Progenitor cell of endocrine pancreas (in vitro differentiated cells): ENCODE measurements at regions not wholly inside any gene's neighbourhood (a gene's known extent, or its start where the extent isn't known, plus 50 kb on each side); places are given as distances from the start of the nearest gene placed in this dataset.

ENCODE experiments used
- DNase-seq: peaks from one replicate; pipeline ENCODE4 v3.0.0; 2021; ENCODE audit warnings: low spot score; ENCODE audit not compliant: unreplicated experiment
- H3K27ac Mint-ChIP-seq: 2 replicates; pipeline ENCODE4 v1.8.0; 2021; ENCODE audit warnings: mild to moderate bottlenecking, moderate library complexity, mixed read lengths
- H3K27me3 Mint-ChIP-seq: 2 replicates; pipeline ENCODE4 v1.8.0; 2021; ENCODE audit warnings: mixed read lengths
- H3K36me3 Mint-ChIP-seq: 2 replicates; pipeline ENCODE4 v1.8.0; 2022; ENCODE audit warnings: mixed read lengths; ENCODE audit not compliant: insufficient read depth
- H3K4me1 Mint-ChIP-seq: 2 replicates; pipeline ENCODE4 v1.8.0; 2021; ENCODE audit warnings: low read depth, mixed read lengths
- H3K4me3 Mint-ChIP-seq: 2 replicates; pipeline ENCODE4 v1.8.0; 2021; ENCODE audit warnings: low read depth, mild to moderate bottlenecking, moderate library complexity, mixed read lengths
- H3K9me3 Mint-ChIP-seq: 2 replicates; pipeline ENCODE4 v1.8.0; 2021; ENCODE audit warnings: low read depth, mixed read lengths
- CTCF ChIP-seq: fragments of 200-600 bp; sonication (generic); IDR thresholded peaks from one replicate; pipeline ENCODE4 v1.5.0; 2021; ENCODE audit warnings: antibody characterized with exemption, mild to moderate bottlenecking; ENCODE audit not compliant: unreplicated experiment

- Mint-ChIP-seq H3K4me1 (peaks cover 11% of the 10 kb centered on the region), H3K27me3 (no peaks in the 10 kb centered on the region), H3K4me3 (no peak overlapping the region), H3K27ac (no peak overlapping the region), H3K36me3 (no peaks in the 10 kb centered on the region), H3K9me3 (peaks cover 8% of the 10 kb centered on the region)
- no peak for DNase-seq
- TF ChIP-seq CTCF, result no peak
Measured at GRCh38 chr20:11366660-11367059, 551.0 kb upstream of the BTBD3 start.

- peaks cover 6% of the 10 kb centered on the region for H3K4me1 Mint-ChIP-seq
- no peaks in the 10 kb centered on the region for H3K27me3 Mint-ChIP-seq
- no peak for TF ChIP-seq CTCF
- H3K27ac Mint-ChIP-seq, result no peak overlapping the region
- no peaks in the 10 kb centered on the region for H3K9me3 Mint-ChIP-seq
- H3K4me3 Mint-ChIP-seq, result no peak overlapping the region
- DNase-seq, result no peak
- no peaks in the 10 kb centered on the region for H3K36me3 Mint-ChIP-seq
Measured at GRCh38 chr20:11368499-11368898, 549.2 kb upstream of the BTBD3 start.

GRCh38 chr20:11368965-11369711, 548.6 kb upstream of the BTBD3 start:
- H3K36me3 Mint-ChIP-seq, result no peaks in the 10 kb centered on the region
- TF ChIP-seq CTCF, result no peak

GRCh38 chr20:11371831-11372230, 545.9 kb upstream of the BTBD3 start:
- H3K4me3 Mint-ChIP-seq, result no peak overlapping the region
- no peak for TF ChIP-seq CTCF
- H3K27me3 Mint-ChIP-seq, result no peaks in the 10 kb centered on the region
- no peaks in the 10 kb centered on the region for H3K4me1 Mint-ChIP-seq
- no peak for DNase-seq
- no peak overlapping the region for H3K27ac Mint-ChIP-seq
- H3K36me3 Mint-ChIP-seq, result no peaks in the 10 kb centered on the region
- H3K9me3 Mint-ChIP-seq, result no peaks in the 10 kb centered on the region

More at GRCh38 chr20:11368965-11369711, 548.6 kb upstream of the BTBD3 start:
- Mint-ChIP-seq H3K4me1 (no peaks in the 10 kb centered on the region), H3K9me3 (no peaks in the 10 kb centered on the region), H3K27ac (no peak overlapping the region), H3K27me3 (no peaks in the 10 kb centered on the region), H3K4me3 (no peak overlapping the region)
- DNase-seq, result no peak

- H3K4me1 Mint-ChIP-seq, result no peaks in the 10 kb centered on the region
- no peak for DNase-seq
- no peak for TF ChIP-seq CTCF
- H3K27me3 Mint-ChIP-seq, result no peaks in the 10 kb centered on the region
- H3K4me3 Mint-ChIP-seq, result no peak overlapping the region
- H3K36me3 Mint-ChIP-seq, result no peaks in the 10 kb centered on the region
- no peaks in the 10 kb centered on the region for H3K9me3 Mint-ChIP-seq
- H3K27ac Mint-ChIP-seq, result no peak overlapping the region
Measured at GRCh38 chr20:11372876-11373790, 544.6 kb upstream of the BTBD3 start.
